HG03571 (cell line): ENCODE measurements at regions not wholly inside any gene's neighbourhood (a gene's known extent, or its start where the extent isn't known, plus 50 kb on each side); places are given as distances from the start of the nearest gene placed in this dataset.

Source experiments
- ATAC-seq: cut with Tn5 transposase; IDR thresholded peaks from one replicate; pipeline ENCODE4 v1.9.1; 2021; ENCODE audit not compliant: unreplicated experiment

- no peak for ATAC-seq
These were observed 148.2 kb downstream of the CAAP1 start for GRCh38 chr9:26744191-26744965.

GRCh38 chr9:26742828-26743476 is 149.7 kb downstream of the CAAP1 start:
- no peak for ATAC-seq

- ATAC-seq, result no peak
These were observed 157.4 kb downstream of the CAAP1 start for GRCh38 chr9:26735160-26735559.

- ATAC-seq, result no peak
These were observed 163.4 kb downstream of the CAAP1 start for GRCh38 chr9:26729187-26729586.

GRCh38 chr9:26727471-26727870 is 165.1 kb downstream of the CAAP1 start:
- ATAC-seq, result no peak

- no peak for ATAC-seq
These were observed 167.0 kb downstream of the CAAP1 start for GRCh38 chr9:26725573-26725972.

- no peak for ATAC-seq
These were observed 169.1 kb downstream of the CAAP1 start for GRCh38 chr9:26723486-26723885.

GRCh38 chr9:26722755-26723154 is 169.8 kb downstream of the CAAP1 start:
- ATAC-seq, result no peak

- no peak for ATAC-seq
These were observed 182.6 kb downstream of the CAAP1 start for GRCh38 chr9:26710008-26710407.

GRCh38 chr9:26706223-26706622 is 186.4 kb downstream of the CAAP1 start:
- ATAC-seq, result no peak

- ATAC-seq, result no peak
These were observed 197.3 kb downstream of the CAAP1 start for GRCh38 chr9:26695298-26695622.

- no peak for ATAC-seq
These were observed 198.0 kb downstream of the CAAP1 start for GRCh38 chr9:26694381-26695297.

- ATAC-seq, result no peak
These were observed 203.6 kb downstream of the CAAP1 start for GRCh38 chr9:26689041-26689440.

- ATAC-seq, result no peak
These were observed 205.2 kb downstream of the CAAP1 start for GRCh38 chr9:26687421-26687820.

GRCh38 chr9:26685818-26686217 is 206.8 kb downstream of the CAAP1 start:
- no peak for ATAC-seq

GRCh38 chr9:26684029-26684428 is 208.6 kb downstream of the CAAP1 start:
- ATAC-seq, result no peak

GRCh38 chr9:26682796-26683496 is 209.7 kb downstream of the CAAP1 start:
- no peak for ATAC-seq

- ATAC-seq, result no peak
These were observed 210.6 kb downstream of the CAAP1 start for GRCh38 chr9:26682041-26682440.

GRCh38 chr9:26677965-26678706 is 214.5 kb downstream of the CAAP1 start:
- ATAC-seq, result no peak

GRCh38 chr9:26675035-26675434 is 217.6 kb downstream of the CAAP1 start:
- ATAC-seq, result no peak
